ENCODE measurements at regions not wholly inside any gene's neighbourhood (a gene's known extent, or its start where the extent isn't known, plus 50 kb on each side); places are given as distances from the start of the nearest gene placed in this dataset.
"Not testable (repeated sequence)": the region's sequence is repeated elsewhere in the genome, so short reads cannot be mapped to it uniquely, and the experiment has no call there.

DNA sequence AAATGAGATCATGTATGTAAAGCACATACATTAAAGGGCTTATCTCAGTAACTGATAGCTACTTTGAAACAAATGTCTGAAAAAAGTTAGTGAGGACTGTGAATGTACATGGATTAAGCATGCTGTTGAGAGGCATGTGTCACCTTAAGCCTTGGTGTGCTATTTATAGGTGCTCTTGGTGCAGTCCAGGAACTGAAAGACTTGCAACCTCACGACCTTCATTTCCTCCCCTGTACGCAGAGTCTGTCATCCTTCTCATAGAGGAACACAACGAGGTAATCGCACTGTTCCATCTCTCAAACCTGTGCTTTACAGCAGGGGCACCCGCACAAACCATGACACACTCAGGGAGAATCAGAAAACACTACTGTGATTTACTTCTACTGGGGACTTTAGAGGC, 65.6 kb downstream of the UFM1 start:
- DNase-seq (ENCODE audit: low spot score): no peak

DNA sequence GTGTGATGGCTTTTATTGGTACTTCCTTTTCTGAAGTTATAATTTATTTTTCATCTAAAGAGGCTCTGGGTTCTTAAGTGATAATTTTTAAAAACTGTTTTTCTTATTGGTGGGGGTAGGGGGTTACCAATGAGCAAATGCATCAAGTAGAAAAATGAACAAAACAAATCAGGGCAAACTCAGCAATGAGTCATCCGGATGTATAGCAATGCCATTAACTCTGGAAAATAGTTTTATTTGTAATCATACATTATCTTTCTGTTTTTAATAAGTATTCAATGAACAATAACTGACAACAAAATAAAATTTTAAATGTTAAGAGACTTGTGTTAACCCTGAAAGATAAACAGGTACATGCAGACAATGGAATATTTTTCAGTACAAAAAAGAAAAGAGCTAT, 67.6 kb downstream of the UFM1 start:
- no peak for DNase-seq (ENCODE audit: low spot score)

DNA sequence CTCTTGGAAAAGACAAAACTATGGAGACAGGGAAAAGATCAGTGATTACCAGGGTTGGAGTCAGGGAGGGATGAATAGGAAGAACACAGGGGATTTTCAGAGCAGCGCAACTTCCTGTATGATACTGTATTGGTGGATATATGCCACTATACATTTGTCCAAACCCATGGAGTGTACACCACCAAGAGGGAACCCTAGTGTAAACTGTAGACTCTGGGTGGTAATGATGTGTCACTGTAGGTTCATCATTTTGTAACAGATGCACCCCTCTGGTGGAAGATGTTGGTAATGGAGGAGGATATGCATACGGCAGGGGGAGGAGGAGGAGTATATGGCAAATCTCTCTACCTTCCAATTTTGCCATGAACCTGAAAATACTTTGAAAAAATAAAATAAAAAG, 68.1 kb downstream of the UFM1 start:
- no peak for DNase-seq (ENCODE audit: low spot score)

DNA sequence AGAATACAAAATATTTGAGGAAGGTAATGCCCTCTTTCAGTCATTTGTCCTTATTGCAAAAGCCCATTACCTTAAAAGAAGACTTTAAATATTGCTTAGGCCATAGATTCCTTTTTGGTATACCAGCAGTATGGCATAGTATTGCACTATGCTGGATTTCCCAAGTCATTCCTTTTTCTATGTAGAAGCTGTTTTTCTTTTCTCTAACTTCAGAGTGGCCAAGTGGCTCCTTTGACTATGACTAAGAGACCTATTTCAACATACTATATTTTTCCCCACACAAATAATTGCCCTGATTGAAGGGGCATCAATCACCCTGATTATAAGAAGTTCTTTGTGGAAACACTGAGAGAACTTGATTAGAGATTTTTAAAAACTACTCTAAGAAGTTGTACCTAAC, 68.6 kb downstream of the UFM1 start:
- DNase-seq (ENCODE audit: low spot score): no peak

DNA sequence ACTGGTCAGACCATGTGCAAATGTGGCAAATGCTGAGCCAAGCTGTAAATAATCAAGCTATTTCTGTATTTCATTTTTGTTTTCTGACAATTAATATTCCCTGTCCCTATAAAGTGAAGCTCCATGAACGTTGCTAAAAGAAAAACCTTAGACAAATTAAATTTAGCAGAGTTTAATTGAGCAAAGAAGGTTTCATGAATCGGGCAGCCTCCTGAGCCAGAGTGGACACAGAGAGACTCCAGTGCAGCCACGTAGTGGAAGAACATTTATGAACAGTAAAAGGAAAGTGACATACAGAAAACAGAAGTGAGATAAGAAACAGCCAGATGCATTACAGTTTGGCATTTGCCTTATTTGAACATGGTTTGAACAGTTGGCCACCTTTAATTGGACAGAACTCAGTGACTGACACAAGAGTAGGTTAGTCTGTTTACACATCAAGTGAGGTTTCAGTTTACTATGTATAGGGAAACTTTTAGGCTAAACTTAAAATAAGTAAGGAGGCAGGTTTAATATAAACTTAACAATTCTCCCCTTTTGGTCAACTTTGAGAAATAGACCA, 69.7 kb downstream of the UFM1 start:
- no peak for DNase-seq (ENCODE audit: low spot score)

DNA sequence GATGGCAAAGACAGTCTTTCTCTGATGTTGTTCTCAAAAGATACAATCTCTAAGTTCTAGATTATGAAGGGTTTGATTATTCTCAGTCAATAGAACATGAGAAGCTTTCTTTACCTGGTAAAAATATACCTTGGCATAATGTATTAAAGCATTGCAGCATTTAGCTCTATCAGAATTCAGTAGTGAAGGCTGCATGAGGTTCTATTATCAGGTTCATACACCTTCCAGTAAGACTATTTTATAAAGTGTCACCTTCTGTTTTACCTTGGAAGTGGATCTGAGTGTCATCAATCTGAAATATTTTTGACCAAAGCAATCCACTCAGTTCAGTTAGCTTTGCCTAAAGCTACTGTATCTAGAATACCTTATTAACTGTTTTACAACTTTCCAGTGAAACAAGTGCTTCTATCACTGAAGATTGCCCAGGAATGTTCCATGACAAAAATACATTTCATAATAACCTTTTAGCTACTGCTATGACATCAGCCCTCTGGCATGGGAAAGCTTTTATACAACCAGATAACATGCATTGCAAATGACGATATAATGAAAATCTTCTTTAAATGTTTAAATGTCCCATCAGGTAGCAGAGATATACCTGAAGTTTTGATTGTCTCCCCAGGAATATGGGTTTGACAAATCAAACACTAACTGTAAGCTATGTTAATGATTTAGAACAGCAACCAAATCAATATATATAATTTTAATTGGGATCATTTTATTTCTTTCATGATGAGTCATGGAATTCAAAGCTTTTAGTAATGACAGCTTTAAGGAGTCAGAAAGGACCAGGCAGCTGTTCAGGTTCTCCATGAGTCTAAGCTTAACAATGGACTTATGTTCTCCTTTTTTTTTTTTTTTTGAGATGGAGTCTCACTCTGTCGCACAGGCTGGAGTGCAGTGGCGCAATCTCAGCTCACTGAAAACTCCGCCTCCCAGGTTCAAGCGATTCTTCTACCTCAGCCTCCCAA, 72.2 kb downstream of the UFM1 start:
- DNase-seq (ENCODE audit: low spot score): no peak

DNA sequence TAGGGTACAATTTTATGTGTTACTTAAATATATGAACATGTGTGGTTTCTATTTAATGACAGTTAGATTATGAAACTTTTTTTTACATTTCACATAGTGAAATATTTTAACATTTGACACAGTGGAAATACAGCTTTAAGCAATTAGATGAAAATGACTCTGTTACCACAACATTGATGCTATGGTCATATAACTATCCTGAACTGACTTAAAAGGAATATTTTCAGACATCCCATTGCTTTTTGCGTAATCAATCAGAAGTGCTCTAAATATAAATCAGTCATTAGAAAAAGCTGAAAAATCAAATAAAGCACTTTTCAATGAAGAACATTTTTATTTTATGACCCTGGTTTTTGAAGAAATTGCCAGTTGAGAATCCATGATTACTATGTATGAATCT, 80.3 kb downstream of the UFM1 start:
- DNase-seq (ENCODE audit: low spot score): no peak

DNA sequence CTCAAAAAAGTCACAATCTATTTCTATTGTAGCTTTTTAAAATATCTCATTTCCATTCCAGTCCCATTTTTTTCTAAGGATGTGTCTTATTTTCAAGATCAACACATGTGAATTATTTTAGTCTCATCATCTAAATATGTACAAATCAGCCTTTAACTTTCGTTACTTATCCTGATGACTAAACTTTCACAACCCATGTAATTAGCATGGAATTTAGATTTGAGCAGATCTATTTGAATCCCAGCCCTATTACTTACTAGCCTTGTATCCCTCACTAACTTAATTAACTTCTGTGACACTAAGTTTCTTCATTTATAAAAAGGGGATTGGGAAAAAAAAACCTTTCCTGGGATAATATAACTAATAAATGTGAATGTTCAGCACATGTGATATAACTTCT, 81.1 kb downstream of the UFM1 start:
- no peak for DNase-seq (ENCODE audit: low spot score)

DNA sequence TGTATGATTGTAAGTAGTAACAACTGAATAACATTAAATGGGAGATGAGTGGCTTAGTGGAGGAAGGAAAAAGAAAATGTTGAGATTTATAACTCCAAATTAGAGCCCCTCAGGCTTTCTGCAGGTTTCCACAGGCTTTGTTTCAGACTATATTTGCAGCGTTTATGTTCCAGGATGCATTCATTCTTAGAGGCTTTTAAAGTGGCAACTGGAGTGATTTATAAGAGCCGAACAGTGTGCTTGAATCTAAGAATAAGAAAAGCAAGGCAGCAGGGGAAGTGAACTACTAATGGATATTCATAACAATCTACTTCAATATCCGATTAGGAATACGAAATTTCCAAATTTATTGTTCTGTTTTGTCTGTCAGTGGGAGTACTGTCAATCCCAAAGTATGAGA, 91.0 kb downstream of the UFM1 start:
- DNase-seq (ENCODE audit: low spot score): no peak

DNA sequence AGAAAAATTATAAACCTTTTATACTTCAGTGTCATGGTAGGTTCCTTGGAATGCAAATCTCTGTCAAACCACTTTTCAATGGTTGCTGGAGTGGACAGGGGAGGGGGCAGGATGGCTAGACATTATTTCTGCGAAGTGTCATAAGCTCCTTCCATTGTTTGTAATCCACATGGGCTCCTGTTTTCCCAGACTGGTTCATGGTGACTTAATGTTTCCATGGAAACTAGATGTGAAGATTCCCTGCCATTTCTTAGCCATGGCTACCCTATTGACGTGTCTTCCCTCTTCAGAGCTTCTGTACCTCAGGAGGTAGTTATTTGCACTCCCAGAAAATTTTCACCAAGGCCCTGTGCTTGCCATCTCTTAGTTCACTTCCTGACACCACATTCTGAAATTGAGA, 95.3 kb downstream of the UFM1 start:
- no peak for DNase-seq (ENCODE audit: low spot score)

DNA sequence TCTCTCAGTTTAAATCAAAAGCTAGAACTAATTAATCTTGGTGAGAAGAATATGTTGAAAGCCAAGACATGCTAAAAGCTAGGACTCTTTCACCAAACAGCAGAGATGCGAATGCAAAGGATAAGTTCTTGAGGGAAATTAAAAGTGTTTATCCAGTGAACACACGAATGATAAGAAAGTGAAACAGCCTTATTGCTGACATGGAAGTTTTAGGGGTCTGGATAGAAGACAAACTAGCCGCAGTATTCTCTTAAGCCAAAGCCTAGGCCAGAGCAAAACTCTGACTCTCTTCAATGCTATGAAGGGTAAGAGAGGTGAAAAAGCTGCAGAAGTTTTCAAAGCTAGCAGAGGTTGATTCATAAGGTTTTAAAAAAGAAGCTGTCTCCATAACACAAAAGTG, 103.0 kb downstream of the UFM1 start:
- DNase-seq (ENCODE audit: low spot score): no peak

DNA sequence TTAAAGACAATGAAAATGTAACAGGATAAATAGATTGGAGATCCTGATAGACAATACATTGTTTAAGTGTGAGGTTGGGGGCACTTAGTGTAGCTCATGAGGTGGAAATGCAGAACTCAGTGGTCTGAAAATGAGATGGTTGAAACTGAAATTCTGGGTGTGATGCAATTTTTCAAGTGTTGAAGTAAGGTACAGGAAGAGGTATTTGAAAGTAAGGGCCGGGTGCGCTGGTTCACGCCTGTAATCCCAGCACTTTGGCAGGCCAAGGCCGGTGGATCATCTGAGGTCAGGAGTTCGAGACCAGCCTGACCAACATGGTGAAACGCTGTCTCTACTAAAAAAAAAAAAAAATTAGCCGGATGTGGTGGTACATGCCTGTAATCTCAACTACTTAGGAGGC, 113.0 kb downstream of the UFM1 start:
- no peak for DNase-seq (ENCODE audit: low spot score)

DNA sequence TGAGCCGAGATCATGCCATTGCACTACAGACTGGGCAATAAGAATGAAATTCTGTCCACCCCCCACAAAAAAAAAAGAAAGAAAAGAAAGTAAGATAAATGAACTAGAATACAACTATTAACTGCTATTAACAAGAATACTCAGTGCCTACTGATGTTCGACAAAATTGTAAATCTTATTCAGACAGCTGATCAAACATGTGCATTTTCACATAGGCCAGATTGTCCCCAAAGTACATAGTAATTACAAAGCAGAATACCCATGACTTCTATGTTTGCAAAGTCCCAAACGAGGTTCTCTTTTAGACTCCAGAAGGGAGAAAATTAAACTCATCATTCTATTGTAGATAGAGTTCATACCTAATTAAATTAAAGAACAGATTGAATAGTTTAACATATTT, 113.4 kb downstream of the UFM1 start:
- DNase-seq (ENCODE audit: low spot score): no peak

DNA sequence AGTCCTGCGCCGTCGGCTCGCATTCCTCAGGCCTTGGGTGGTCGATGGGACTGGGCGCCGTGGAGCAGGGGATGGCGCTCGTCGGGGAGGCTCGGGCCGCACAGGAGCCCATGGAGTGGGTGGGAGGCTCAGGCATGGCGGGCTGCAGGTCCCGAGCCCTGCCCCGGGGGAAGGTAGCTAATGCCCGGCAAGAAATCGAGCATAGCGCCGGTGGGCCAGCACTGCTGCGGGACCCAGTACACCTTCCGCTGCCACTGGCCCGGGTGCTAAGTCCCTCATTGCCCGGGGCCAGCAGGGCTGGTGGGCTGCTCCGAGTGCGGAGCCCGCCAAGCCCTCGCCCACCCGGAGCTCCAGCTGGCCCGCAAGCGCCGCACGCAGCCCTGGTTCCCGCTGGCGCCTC, 122.8 kb downstream of the UFM1 start:
- DNase-seq (ENCODE audit: low spot score): not testable (repeated sequence)

DNA sequence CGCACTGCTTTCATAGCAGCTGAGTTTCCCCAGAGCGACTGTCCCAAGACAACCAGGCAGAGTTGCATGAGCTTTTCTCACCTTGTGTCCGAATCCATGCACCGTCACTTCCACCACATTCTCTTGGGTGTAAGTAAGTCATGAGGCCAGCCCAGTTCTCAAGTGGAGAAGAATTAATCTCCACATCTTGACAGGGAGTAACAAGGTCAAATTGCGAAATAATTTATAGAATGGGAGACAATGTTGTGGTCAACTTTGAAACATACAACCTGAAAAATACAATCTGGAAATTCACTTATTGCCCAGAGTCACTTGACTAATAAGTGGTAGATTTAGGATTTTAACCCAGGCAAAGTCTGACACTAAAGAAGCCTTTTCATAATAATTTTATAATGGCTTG, 123.7 kb downstream of the UFM1 start:
- no peak for DNase-seq (ENCODE audit: low spot score)

DNA sequence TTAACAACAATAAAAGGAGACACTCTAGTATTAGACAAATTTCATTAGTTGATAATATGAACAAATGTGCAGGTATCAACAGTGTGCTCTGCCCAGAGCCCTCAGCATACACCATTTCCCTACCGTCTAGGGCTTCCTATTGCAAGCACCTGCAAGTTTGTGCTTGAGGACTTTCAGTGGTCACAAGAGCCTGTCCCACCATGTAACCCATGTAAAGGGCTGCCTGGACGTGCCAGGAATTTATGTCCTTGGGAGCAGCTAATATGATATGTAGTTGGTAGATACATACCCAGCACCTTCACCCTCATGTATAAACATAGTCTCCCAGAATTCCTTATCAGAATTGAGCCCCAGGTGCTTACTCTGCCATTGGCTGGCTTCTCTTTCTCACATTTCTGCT, 128.0 kb downstream of the UFM1 start:
- DNase-seq (ENCODE audit: low spot score): no peak

DNA sequence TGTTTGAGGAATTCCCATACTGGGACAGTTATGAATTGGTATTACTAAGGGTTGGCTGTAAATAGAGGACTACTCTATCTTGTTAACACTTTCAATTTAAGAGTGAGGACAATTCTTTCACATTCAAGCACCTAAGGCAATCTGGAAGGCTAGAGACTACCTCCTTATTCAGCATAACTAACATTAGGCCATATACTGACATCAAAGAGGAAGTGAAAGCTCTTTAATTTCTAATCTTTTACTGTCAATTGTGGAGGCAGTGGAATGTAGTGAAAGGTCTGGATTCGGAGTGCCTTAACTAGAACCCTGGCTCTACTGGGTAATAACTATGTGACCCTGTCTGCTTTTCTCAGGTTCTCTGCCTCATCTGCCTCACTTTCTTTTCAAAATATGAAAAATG, 134.0 kb downstream of the UFM1 start:
- DNase-seq (ENCODE audit: low spot score): no peak

DNA sequence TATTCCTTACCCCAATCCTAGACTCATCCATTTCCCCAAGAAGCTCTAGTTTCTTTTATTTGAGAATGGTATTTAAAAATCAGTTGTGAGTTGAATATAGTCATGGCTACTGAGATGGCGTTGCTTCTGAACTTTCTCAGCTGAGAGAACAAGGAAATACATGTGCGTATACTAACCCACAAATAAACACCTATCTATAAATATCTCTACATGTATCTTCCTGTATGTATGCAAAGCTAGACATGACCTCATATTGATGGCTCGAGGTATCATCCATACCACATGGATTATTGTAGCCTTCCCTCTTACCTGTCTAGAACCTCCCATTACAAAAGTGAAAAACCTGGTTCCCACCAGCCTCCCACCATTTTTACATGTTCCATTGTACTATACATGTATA, 141.0 kb downstream of the UFM1 start:
- DNase-seq (ENCODE audit: low spot score): no peak

DNA sequence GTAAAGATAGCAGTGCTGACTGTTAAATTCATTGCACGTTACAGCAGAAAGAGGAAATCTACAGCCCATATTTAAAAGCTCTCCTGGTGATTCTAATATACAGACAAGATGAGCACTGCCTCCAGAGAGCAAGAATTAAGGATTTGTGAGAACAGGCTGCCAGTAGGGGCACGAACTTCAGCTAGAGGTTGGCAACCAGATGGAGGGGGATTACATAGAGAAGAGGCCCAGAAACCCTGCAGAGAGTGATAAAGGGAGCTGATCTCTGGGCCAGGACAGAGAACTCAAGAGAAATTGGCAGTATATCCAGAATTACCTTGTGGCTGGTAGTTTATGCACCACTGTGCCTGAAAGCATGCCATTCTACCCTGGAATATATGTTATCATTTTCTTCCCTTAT, 144.8 kb downstream of the UFM1 start:
- DNase-seq (ENCODE audit: low spot score): no peak

DNA sequence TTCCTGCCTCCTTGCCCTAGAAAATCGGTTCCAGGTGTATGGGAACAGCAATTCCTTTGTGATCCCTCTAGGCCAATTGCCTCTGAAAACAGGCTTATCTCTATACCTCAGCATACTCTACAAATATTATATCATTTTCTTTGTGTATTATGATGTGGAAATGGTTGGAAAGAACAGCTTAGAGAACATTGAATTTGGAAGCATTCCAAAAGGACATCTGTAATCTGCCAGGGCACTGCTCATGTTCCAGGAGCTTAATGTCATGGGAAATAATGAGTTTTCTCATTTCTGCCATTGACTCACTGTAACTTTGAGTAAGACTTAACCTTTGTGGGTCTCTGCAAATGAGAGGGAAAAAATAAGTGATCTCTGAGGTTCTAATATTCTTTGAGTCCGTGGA, 147.3 kb downstream of the UFM1 start:
- no peak for DNase-seq (ENCODE audit: low spot score)

DNA sequence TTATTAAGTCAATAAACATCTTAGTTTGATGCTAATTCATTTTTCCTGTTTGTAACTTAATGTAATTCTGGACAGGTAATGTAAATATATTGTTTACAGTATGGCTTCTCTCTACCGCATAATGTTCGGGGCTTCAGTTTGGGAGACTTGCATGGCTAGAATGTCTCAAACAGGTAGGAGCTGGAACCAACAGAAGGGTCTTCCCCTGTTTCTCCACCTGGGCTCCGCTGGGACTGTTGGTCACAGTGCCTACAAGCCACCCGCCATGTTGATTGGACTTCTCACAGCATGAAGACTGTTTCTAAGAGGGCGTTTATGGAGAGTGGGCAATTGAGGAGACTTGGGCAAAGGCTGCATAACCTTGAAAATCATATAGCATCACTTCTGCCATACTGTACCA, 148.6 kb downstream of the UFM1 start:
- DNase-seq (ENCODE audit: low spot score): no peak

DNA sequence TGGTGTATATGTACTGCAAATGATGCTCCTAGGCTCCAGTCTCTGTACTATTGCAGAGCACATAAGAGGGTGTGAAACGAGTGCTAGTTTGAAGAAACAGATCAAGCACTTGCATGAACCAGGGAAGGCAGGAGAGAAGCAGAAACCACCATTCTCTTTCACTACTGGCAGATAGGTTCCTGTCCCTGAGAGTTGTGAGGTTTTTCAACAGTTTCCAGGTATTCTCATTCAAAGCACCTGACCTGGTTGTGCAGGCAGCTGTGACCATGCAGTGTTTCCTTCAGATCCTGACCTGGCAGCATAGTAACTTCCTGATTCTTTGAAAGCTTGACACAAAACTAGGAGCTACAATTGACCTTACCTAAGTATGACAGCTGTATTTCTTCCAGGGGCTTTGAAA, 164.9 kb downstream of the UFM1 start:
- no peak for DNase-seq (ENCODE audit: low spot score)

DNA sequence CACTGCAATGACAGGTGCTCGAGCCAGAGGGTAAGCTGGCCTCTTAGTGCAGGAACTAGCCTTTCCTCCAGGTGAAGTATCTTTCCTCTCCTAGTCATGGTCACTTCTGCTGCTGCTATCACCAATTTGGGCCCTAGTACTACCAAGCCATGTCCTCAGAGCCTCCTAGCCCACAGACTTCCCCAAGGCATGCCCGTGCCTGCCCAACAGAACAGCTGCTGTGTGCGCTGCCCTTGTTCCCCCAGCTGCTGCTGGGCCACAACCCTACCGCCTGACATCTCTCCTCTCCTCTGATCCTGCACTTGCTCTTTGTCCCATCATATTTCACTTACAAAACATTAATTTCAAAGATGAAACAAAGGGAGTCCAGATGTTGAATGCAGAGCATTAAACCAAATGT, 168.5 kb upstream of the FREM2 start:
- DNase-seq (ENCODE audit: low spot score): no peak

All from mucosa of gallbladder (tissue), 1 donor.